Testis (tissue), 2 donors: ENCODE measurements at regions not wholly inside any gene's neighbourhood (a gene's known extent, or its start where the extent isn't known, plus 50 kb on each side); places are given as distances from the start of the nearest gene placed in this dataset.

Experiments used
- CTCF ChIP-seq, 3 experiments: fragments of 450-650 bp in 2 of 3; fragments of 200-600 bp in 1 of 3; sonication (generic) in 1 of 3; IDR thresholded peaks; one replicate each; pipeline ENCODE4 v1.5.1; 2016 to 2019; ENCODE audit warnings: antibody characterized with exemption in 3 of 3, mild to moderate bottlenecking in 2 of 3, moderate library complexity in 1 of 3
- POLR2A ChIP-seq: fragments of 450-650 bp; IDR thresholded peaks from one replicate; pipeline ENCODE4 v1.6.1; 2017; ENCODE audit warnings: antibody characterized with exemption, mild to moderate bottlenecking, moderate library complexity

GRCh38 chr9:129339539-129340157 lies 161.6 kb upstream of the IER5L start:
- TF ChIP-seq CTCF (IDR thresholded peaks at IDR 0.05) (no peak), POLR2A (no peak)
